ENCODE measurements at regions not wholly inside any gene's neighbourhood (a gene's known extent, or its start where the extent isn't known, plus 50 kb on each side); places are given as distances from the start of the nearest gene placed in this dataset.

- TF ChIP-seq EZH2 (IDR thresholded peaks at IDR 0.05; ENCODE audit: borderline replicate concordance, control insufficient read depth, low read depth, low read length) (no peak), SRF (IDR thresholded peaks at IDR 0.05; ENCODE audit: low read depth in 2 of 2, low read length in 2 of 2) (no peak), CBFB (IDR thresholded peaks at IDR 0.05; ENCODE audit: low read depth) (no peak), TAF1 (IDR thresholded peaks at IDR 0.05; ENCODE audit: borderline replicate concordance, low read depth, low read length) (no peak), CREM (IDR thresholded peaks at IDR 0.05; ENCODE audit: low read depth) (no peak), PRDM15 (CRISPR knock-in tag; IDR thresholded peaks at IDR 0.05) (no peak), NR2F1 (conservative IDR thresholded peaks at IDR 0.05) (no peak), CTCF (IDR thresholded peaks at IDR 0.05 in 2 of 3, conservative IDR thresholded peaks at IDR 0.05 in 1 of 3; ENCODE audit: control insufficient read depth in 2 of 3, extremely low read depth in 1 of 3, insufficient read depth in 1 of 3, low read depth in 3 of 3, low read length in 3 of 3) (no peak), PBX3 (IDR thresholded peaks at IDR 0.05; ENCODE audit: insufficient replicate concordance, low read depth, low read length) (no peak), JUND (IDR thresholded peaks at IDR 0.05; ENCODE audit: low read depth, low read length) (no peak), ATF3 (IDR thresholded peaks at IDR 0.05; ENCODE audit: borderline replicate concordance, extremely low read depth, low read depth, low read length) (no peak)
Measured at GRCh38 chr14:87102811-87103378, 890.1 kb downstream of the GALC start.
